Left forelimb (tissue), 1 donor: ENCODE measurements at regions not wholly inside any gene's neighbourhood (a gene's known extent, or its start where the extent isn't known, plus 50 kb on each side); places are given as distances from the start of the nearest gene placed in this dataset.
"Not testable (repeated sequence)": the region's sequence is repeated elsewhere in the genome, so short reads cannot be mapped to it uniquely, and the experiment has no call there.

Experiments
- DNase-seq: peaks from one replicate; pipeline ENCODE4 v3.0.0-alpha.2; 2018; ENCODE audit warnings: low spot score

DNA sequence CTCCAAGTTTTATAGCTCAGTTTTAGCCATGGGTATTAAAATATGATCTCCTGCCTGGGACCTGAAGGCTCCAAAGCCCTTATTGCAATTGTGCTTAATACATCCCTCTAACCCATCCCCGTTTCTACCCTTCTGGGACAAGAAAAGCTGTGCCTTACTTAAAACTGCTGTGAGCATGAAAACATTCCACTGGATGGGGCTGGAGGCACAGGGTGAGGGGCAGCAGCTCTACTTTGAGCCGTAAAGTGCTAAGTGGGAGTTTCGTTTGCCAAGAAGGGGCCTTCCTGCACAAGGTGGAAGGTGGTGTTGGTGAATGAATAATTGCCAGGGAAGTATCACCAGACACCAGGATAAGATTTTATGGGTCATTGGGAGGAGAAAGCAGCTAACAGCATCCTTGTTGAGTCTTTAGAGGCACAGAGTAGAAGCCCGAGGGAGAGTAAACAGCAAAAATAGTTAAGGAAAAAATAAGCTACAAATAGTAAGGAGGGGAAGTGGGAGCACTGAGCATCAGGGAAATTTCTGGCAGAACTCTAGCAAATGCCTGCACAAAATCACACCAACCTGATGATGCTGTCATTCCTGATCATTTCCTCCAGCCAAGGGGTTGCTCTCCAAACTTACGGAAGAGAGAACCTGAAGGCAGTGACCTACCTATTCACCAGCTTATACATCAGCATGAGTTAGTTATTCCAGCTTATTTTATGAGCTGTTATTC, 218.4 kb downstream of the MREG start:
- no peak for DNase-seq

DNA sequence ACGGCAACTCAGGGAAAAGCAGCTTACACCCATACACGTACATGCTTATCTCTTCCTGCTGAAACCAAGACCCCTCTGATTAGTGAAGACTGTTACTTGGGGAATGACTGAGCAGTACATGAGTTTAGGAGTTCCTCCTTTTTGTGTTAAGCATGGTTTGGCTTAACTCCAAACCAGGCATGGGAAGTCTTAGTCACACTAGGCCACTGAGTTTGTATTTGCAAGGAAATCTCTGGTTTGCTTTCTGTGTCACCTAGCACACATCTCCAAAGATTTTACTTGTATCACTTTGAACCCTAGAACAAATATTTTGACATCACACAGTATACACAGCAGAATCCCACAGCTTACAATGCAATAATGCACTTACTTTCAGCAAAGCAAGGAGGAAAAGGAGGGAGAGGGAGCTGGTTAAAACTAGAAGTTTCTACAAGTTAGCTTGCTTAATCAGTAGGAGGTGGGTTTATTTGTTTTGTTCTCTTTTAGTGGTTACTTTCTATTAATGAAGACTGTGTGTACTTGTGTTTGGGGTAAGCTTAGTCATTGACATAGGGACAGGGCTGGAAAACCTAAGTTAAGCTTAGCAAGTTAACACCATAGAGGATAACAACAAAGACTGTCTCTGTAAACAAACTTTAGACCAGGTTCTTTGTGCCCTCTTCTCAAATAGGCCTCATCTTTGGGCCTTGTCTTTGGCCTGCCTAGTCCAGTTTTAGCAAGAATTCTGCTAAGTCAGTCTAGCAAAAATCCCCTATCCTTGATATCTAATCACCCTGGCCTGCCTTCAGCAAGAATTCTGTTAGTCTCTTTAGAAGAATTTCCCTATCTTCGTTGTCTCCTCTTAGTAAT, 219.4 kb downstream of the MREG start:
- DNase-seq, result no peak

DNA sequence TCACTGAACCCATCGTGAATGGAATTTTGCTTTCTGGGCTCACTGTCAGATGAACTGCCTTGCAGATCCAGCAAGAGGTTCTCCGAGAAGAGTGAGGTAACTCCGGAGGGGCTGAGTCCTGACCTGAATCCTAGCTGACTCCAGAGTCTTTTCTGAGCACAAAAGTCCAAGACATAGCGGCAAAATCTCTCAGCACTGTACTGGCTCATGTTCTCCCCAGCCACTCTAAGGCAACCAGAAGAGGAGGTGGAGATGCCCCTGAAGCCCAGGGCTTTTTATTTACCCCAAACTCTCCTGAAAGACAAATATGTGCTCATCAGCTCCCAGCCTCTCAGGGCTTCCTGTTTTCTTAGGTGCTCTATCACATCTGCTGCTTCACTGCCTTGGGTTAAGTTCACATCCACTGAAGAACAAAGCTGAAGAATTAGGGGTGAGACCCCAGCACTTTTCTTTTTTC, 221.8 kb downstream of the MREG start:
- no peak for DNase-seq

DNA sequence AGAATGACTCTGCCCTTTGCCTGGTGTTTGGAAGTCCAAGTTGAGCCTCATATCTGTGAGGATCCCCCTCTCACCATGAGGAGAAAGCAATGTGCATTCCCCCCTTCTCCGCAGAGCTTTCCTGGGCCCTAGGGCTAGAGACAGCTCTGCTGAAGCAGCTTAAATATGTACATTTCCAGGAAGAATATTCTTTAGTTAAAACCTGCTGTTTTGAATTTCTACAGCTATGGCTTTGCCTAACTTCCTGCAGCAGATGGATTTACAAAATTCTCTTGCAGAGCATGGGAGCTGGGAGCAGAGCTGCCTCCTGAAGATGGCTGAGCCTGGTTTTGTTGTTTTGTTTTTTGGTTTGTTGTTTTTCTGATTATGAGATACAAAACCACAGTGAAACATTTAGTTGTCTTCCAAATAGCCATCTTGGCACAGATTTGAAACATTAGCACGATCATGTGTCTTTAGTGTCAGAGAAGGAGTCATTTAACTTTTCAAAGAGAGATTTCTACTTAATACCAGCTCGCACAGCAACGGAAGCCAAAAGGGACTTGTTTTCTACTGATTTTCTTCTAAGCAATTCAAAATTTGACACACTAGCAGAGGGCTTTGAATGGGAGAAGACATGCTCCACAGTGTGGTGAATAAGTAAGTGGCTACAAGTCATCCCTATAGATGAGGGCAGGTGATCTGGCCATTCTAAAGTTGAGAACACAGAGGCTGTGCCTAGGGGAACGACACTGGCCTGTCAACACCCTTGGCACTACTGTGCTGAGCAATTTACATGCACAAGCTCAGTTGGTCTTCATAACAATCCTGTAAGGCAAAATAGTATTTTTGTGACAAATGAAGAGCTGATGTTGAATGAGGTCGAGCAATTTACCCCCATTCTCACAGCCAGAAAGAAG, 222.6 kb downstream of the MREG start:
- DNase-seq, result no peak

DNA sequence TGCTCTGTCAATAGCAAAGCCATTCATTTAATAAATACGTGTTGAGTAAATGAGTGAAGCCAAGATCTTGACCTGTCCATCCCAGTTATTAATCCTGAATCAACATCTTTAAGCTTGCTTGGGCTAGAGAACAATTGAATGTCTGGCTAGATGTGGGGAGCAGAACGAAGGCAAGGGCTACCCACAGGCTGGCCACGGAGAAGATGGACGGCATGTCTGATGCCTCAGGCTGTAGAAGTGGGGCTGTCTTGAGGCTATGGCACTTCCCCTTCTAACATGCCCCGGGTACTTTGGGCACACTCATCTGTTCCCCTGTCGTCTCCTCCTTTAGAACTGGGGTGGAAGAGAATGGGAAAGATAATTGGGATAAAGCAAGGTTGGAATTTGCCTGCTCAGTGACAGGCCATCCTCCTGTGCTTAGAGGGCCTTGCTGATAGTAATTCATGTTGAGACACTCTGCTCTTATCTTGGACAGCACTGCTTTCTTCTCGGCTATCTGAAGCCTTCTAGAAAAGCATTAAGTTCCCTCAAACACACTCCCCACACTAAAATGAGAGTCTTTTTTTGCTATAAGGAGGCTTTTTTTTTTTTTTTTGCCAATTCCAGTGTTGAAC, 225.7 kb downstream of the MREG start:
- DNase-seq, result no peak

DNA sequence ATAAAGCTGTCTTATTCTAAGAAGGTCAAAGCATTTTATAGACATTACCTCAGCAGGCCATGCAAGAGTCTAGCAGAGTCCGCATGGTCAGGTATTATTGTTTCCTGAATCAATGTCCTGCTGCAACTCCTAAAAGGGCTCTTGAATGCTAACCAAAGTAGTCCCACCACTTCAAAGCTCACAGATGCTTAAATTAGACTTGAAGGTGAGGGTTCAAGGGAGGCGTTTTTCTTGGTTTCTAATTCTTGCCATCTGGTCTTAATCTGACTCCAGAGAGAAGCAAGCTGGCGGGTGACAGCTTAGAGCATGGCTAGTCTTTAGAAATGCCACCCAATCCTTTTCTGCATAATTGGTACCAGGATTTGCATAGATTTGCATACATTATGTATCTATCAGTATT, 226.3 kb downstream of the MREG start:
- no peak for DNase-seq

DNA sequence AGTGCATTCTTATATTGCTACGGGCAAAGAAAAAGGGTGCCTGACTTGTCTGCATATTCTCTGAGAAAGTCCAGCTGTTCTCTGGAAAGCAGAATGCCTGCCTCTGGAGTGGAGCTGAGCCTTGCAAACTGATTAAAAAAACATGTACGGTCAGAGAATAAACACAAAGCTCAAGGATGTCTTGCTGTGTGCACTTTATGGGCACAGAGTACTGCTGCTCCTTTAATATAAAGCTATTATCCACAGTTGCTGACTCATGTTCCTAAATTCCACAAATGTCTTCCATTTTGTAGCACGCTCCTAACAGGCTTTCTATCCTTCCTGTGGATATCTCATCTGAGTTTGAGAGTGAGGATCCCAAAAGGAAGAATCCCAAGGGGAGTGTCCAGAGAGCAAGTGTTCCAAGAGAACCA, 229.0 kb downstream of the MREG start:
- no peak for DNase-seq

DNA sequence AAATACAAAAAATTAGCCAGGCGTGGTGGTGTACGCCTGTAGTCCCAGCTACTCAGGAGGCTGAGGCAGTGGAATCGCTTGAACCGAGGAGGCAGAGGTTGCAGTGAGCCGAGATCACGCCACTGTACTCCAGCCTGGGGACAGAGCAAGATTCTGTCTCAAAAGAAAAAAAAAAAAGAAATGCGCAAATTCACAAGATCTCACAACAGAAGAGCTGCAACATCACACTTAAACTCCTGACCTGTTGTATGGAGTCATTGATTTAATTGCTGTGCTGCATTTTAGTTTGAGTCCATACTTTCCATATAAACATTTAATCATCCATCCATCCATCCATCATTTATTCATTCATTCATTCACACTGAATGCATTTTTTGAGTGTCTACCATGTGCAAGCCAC, 229.7 kb downstream of the MREG start:
- DNase-seq, result not testable (repeated sequence)

DNA sequence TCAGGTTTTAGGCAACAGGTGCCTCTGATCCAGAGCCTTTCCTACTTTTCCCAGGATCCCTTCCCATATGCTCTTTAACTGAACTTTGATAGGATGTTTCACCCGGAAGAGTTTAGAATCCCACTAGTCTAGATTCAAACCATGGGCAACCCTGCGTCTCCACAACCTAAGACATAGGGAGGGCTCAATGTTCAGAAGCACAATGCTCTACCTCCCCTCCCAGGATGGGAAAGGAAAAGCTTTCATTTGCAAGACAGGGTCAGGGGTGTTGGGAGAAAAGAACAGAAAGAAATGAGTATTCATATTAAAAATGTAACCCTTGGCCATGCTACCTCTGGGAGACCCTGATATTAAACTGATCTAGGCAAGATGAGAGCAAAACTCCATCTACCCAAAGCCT, 230.4 kb downstream of the MREG start:
- DNase-seq, result no peak

DNA sequence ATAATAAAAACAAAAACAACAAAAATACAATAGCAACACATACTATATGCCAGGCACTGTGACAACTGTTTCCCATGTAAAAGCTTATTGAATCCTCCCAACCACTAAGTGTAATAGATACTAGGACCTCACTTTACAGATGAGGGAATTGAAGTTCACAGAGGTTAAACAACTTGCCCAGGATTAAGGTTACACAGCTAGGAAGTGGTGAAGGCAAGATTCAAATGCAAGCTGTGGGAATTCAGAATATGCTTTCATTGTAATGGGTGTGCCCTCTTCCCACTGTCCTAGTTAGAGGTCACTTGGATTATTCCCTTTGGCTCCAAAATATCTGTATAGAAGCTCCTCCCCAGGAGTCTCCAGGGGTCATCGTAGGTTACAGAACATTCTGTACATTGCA, 231.1 kb downstream of the MREG start:
- no peak for DNase-seq

DNA sequence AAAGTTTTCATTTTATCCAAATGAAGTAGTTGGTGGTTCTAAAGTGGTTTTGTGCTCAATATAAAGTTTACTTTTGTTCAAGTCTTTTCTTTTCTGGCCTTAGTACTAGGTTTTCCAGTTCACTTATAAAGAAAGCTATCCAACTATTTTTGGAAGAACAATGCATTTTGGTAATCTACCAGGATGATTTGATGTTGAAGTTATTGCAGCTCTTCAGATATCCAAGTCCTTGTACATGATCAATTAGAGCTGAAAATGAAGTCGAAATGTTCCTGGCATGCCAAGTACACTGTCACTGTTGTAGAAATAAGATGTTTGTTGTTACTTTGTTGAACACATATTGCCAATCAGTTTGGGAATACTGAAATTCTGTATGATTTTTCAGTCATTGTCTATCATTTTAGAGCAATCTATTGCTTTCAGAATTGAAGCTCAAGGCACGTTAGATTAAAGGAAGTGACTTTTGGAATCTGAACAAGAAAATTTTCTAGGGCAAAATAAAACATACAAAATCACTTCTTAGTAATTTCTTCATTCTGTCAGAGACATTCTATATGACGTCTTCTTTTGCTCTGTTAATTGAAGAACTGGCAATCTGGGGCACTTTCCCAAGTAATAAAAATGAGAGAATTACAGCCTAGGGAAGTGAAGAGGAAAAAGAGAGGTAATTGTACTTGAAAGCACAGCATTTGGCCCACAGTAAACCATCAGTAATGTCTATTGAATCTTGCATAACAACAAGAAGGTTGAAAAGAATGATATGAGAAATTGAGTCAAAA, 232.3 kb downstream of the MREG start:
- DNase-seq, result no peak

DNA sequence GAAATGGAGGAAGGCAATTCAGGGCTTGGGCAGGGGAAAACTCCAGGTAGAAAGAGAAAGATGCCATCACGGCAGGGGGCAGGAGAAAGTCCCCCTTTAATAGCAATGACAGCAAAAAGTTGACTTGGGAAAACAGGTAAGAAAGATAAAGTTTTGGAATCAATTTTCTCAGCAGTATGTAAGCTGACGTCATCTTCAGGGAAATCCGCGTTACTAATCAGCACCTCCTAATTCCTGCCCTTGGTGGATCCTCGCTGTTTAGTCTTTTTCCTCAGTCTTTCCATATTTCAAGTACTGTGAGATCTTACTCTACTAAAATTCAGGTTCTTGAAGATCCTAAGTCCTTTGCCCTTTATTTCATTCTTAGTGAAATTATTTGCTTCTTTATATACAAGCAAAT, 233.0 kb downstream of the MREG start:
- DNase-seq, result no peak

DNA sequence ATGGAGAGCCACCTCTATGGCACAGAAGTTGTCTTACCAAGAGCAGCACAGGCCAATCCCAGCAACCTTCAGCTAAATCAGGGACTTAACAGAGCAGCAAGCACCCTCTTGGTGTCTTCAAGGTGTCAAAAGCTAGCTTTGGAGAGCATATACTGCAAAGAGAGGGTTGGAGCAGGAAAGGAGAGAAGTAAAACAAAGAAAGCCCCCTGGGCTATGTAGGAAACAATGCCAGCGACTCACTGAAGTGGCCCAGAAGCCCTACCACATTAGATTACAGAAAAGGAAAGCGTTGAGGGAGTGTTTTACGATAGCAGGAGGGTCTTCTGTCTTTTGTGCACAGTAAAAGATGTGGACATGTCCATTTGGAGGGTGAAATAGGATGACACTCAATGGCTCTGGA, 233.4 kb downstream of the MREG start:
- DNase-seq, result no peak

DNA sequence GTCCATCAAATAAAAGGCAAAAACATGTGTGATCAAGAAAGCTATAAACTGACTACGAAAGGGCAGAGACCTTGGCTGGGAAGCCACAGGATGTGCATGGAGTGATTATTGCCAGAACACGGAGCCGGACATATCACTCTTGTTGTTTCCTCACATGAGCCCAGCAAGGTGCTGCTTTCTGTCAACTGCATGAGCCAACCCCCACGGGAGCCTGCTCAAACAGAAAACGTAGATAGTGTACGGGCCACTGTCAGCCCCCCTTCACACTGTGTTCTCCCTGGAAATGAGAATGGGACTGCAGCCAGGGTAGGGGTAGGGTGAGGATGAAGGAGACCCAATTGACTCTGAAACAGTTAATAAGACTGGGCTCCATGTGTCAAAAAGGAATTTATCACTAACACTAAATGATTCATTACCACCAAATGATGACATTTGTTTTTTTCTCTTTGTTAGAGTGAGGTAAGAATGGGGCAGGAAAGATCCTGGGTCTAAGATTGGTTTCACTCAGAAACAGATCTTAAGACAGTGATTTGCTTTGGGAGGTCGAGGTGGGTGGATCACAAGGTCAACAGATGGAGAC, 235.8 kb downstream of the MREG start:
- no peak for DNase-seq

DNA sequence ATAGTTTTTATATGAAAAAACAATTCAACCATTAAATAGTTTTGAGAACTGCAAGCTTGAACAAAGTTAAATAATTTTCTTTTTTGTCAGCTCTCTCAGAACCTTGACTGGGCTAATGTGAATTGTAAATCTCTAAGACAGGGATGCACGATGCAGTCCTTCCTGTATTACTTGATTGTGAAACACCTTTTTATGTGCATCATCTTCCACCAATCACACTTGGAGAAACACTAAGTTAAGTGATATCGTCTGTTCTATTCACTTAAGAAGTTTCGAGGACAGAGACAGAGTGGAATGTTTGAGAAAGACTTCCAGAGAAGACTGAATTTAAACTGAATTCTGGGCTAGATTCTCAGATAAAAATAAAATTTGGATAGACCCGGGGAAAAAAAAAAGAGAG, 238.2 kb downstream of the MREG start:
- no peak for DNase-seq

DNA sequence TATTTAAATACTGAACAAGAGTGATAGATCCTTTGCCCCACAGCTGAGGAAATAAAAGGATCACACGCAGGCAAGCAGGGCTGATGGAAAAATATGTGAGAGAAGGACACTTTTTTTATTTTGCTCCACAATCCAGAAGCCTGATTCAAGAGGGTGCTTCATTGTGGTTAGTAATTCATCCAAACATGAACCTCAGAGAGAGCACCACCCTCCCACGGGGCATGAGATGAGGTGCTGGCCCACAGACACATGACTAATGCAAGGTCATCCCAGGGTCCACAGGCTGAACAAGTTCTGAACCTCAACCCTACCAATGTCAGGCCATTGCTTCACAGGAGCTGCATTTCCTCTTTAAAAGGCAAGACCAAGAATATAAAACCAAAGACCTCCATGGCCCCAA, 239.6 kb downstream of the MREG start:
- no peak for DNase-seq

DNA sequence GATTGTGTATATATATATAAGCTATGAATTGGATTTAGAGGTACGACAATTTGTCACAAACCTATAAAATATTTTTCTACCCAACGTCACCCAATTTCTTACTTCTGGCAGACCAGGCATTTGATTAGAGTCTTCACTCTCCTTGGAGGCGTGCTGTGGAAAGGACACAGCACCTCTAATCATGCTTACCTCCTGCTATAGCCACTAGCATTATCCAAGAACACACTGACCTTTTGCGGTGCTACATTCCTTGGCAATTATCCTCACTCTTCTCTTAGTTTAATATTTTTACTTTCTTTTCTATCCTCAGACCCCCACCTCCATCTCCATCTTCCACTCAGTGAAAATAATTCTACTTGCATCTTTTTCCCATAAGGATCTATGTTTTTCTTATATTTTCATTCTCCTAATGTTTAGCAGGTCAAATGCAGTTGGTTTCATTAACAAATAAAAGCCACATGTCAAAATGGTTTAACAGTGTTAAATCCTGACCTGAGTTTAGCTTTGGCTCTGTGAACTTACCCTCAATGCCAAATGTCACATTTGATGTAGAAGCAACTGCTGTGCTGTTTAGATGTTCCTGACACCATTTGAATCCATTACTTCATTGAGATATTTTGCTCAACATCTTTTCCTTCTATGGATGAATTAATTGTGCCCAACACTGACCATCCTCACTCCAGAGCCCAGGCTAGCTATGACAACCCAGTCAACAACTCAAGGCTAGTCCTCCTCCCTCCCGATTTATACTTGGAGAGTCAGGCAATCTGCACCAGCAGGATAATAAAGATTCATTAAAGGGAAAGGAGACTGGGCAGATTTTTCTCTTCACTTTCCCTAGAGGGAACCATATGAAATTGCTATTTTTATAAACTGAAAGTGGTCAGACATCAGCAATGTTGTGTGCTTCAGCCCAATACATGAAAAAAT, 240.5 kb downstream of the MREG start:
- no peak for DNase-seq

DNA sequence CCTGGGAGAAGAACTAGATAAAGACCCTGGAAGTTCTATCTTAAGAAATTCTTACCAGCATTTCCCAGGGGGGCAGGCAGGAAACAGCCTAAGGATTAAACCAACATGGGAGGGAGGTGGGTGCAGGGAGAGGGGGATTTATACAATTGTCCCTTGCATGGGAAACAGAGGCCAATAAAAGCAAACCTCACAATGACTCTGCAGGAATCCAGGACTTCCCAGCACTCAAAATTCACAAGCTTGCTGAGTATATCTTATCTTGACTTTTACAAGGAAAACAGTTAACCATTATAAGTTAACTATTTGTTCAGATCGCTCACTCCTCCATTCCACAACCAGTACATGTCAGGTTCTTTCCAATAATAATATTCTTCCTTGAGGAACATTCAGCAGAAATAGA, 241.3 kb downstream of the MREG start:
- no peak for DNase-seq

DNA sequence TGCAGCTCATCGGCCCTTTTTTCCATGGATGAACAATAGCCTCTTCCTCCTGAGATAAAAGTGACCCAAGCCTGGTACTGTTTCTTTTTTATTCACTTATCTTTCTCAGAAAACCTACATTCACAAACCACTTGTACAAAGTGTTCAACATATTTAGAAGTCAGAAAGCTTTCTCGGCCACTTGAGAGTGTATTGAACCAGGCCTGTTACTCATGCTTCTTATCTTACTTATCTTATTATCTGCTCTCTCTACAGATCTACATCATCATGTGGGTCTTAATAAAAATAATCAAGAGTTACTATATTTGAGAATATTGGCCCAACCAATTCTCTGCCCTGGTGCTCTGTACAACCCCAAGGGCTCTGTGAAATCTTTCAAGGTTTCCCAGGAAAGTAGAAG, 242.1 kb downstream of the MREG start:
- no peak for DNase-seq

DNA sequence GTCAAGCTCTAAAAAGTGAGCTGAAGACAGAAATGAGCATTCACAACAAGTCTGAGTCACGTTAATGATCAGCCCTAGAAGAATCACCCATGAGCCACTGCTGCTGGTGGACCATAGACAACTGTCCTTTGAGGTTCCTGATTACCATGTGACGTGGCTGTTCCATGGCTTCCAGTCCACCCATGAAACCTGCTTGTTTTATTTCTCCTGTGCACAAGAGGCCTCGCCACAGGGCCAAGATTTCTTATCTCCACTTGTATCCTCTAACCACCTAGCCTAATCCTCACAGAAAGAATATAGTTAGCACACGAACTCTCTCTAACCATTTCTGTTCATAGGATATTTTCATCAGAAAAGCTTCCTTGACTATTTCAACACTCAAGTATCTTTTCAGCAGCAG, 242.7 kb downstream of the MREG start:
- DNase-seq, result no peak
